HEK293 (cell line): ENCODE measurements at regions not wholly inside any gene's neighbourhood (a gene's known extent, or its start where the extent isn't known, plus 50 kb on each side); places are given as distances from the start of the nearest gene placed in this dataset.

Experiments
- CTCF ChIA-PET: fragments of 350-600 bp; formaldehyde crosslinking; extraction: SDS; loops from one replicate; lab custom pipeline; 2021; ENCODE audit warnings: antibody characterized with exemption; lab: Yijun Ruan, JAX
- POLR2A ChIA-PET: fragments of 300-600 bp; formaldehyde crosslinking; extraction: SDS; loops from one replicate; lab custom pipeline; 2020; ENCODE audit warnings: antibody characterized with exemption, inconsistent platforms; lab: Yijun Ruan, JAX
- H3K27ac ChIP-seq: fragments of 200-500 bp; sonication (Bioruptor generic); 2 replicates; pipeline ENCODE4 v1.5.1; 2014; ENCODE audit warnings: low read depth, low read length, control low read depth, inconsistent platforms; ENCODE audit errors: extremely low read depth
- H3K36me3 ChIP-seq, 2 experiments: fragments of 200-500 bp in 1 of 2; sonication (Bioruptor generic) in 1 of 2; 1 replicate in 1 of 2; 2 replicates in 1 of 2; pipeline ENCODE4 v1.5.1; 2014 to 2017; ENCODE audit warnings: inconsistent platforms in 2 of 2, low read length in 2 of 2; ENCODE audit not compliant: control insufficient read depth in 2 of 2, insufficient read depth in 1 of 2
- H3K4me1 ChIP-seq: fragments of 200-500 bp; sonication (Bioruptor generic); 2 replicates; pipeline ENCODE4 v1.5.1; 2014; ENCODE audit warnings: mild to moderate bottlenecking, low read length, inconsistent platforms; ENCODE audit not compliant: control insufficient read depth, insufficient read depth
- H3K4me3 ChIP-seq: 2 replicates; pipeline ENCODE4 v1.5.1; 2011; ENCODE audit warnings: low read depth, mild to moderate bottlenecking, control low read depth, low read length, moderate library complexity
- H3K9me3 ChIP-seq: fragments of 200-500 bp; sonication (Bioruptor generic); 2 replicates; pipeline ENCODE4 v1.5.1; 2014; ENCODE audit warnings: low read depth, low read length, inconsistent platforms; ENCODE audit not compliant: control insufficient read depth, insufficient read depth
- BCL11A ChIP-seq: fragments of 450-650 bp; formaldehyde crosslinking; IDR thresholded peaks from 2 replicates; pipeline ENCODE4 v1.5.1; 2016; ENCODE audit warnings: low read depth, missing biosample characterization, missing genetic modification characterization
- BCL11B ChIP-seq: fragments of 450-650 bp; formaldehyde crosslinking; IDR thresholded peaks from 2 replicates; pipeline ENCODE4 v1.5.1; 2016; ENCODE audit warnings: low read depth, missing biosample characterization, missing genetic modification characterization
- FEZF1 ChIP-seq: fragments of 450-650 bp; formaldehyde crosslinking; IDR thresholded peaks from 2 replicates; pipeline ENCODE4 v1.5.1; 2016; ENCODE audit warnings: missing biosample characterization, missing genetic modification characterization
- KLF8 ChIP-seq: fragments of 450-650 bp; formaldehyde crosslinking; IDR thresholded peaks from 2 replicates; pipeline ENCODE4 v1.5.1; 2016; ENCODE audit warnings: missing biosample characterization, missing genetic modification characterization
- OSR2 ChIP-seq: fragments of 450-650 bp; formaldehyde crosslinking; IDR thresholded peaks from 2 replicates; pipeline ENCODE4 v1.5.1; 2016; ENCODE audit warnings: missing biosample characterization, missing genetic modification characterization
- OVOL3 ChIP-seq: fragments of 450-650 bp; formaldehyde crosslinking; IDR thresholded peaks from 2 replicates; pipeline ENCODE4 v1.5.1; 2016; ENCODE audit warnings: missing biosample characterization, missing genetic modification characterization
- TCF7L2 ChIP-seq: IDR thresholded peaks from 2 replicates; pipeline ENCODE4 v1.6.1; 2011; ENCODE audit warnings: low read depth, mild to moderate bottlenecking, inconsistent platforms, low read length, moderate library complexity, borderline replicate concordance
- WT1 ChIP-seq: fragments of 450-650 bp; formaldehyde crosslinking; IDR thresholded peaks from 2 replicates; pipeline ENCODE4 v1.5.1; 2016; ENCODE audit warnings: missing biosample characterization, missing genetic modification characterization
- ZBTB7A ChIP-seq: fragments of 450-650 bp; formaldehyde crosslinking; IDR thresholded peaks from 2 replicates; pipeline ENCODE4 v1.5.1; 2016; ENCODE audit warnings: low read depth, missing biosample characterization, missing genetic modification characterization
- ZFP3 ChIP-seq: fragments of 450-650 bp; formaldehyde crosslinking; IDR thresholded peaks from 2 replicates; pipeline ENCODE4 v1.5.1; 2016; ENCODE audit warnings: low read depth, missing biosample characterization, missing genetic modification characterization
- ZFP69B ChIP-seq: fragments of 450-650 bp; formaldehyde crosslinking; IDR thresholded peaks from 2 replicates; pipeline ENCODE4 v1.5.1; 2016; ENCODE audit warnings: missing biosample characterization, missing genetic modification characterization
- ZNF121 ChIP-seq: fragments of 450-650 bp; formaldehyde crosslinking; IDR thresholded peaks from 2 replicates; pipeline ENCODE4 v1.5.1; 2016; ENCODE audit warnings: missing biosample characterization, missing genetic modification characterization
- ZNF16 ChIP-seq: fragments of 450-650 bp; formaldehyde crosslinking; IDR thresholded peaks from 2 replicates; pipeline ENCODE4 v1.5.1; 2016; ENCODE audit warnings: low read depth, missing biosample characterization, missing genetic modification characterization
- ZNF311 ChIP-seq: fragments of 450-650 bp; formaldehyde crosslinking; IDR thresholded peaks from 2 replicates; pipeline ENCODE4 v1.5.1; 2017; ENCODE audit warnings: missing biosample characterization, missing genetic modification characterization, borderline replicate concordance
- ZNF610 ChIP-seq: fragments of 450-650 bp; formaldehyde crosslinking; IDR thresholded peaks from 2 replicates; pipeline ENCODE4 v1.5.1; 2016; ENCODE audit warnings: missing biosample characterization, missing genetic modification characterization, borderline replicate concordance
- ZNF707 ChIP-seq: fragments of 450-650 bp; formaldehyde crosslinking; IDR thresholded peaks from 2 replicates; pipeline ENCODE4 v1.5.1; 2016; ENCODE audit warnings: missing biosample characterization, missing genetic modification characterization
- ZNF843 ChIP-seq: fragments of 450-650 bp; formaldehyde crosslinking; IDR thresholded peaks from 2 replicates; pipeline ENCODE4 v1.5.1; 2016; ENCODE audit warnings: missing biosample characterization, missing genetic modification characterization
- ZXDB ChIP-seq: fragments of 450-650 bp; formaldehyde crosslinking; IDR thresholded peaks from 2 replicates; pipeline ENCODE4 v1.5.1; 2016; ENCODE audit warnings: missing biosample characterization, missing genetic modification characterization
- TF ChIP-seq, protein P1 (sequence below): fragments of 450-650 bp; formaldehyde crosslinking; IDR thresholded peaks from 2 replicates; pipeline ENCODE4 v1.5.1; 2017; ENCODE audit warnings: missing biosample characterization, missing genetic modification characterization
- TF ChIP-seq, protein P2 (sequence below): fragments of 450-650 bp; IDR thresholded peaks from 2 replicates; pipeline ENCODE4 v1.5.1; 2018; ENCODE audit warnings: missing biosample characterization, mild to moderate bottlenecking, missing genetic modification characterization
- TF ChIP-seq, protein P3 (sequence below): fragments of 450-650 bp; formaldehyde crosslinking; IDR thresholded peaks from 2 replicates; pipeline ENCODE4 v1.5.1; 2016; ENCODE audit warnings: missing biosample characterization, missing genetic modification characterization
- TF ChIP-seq, protein P4 (sequence below): fragments of 450-650 bp; formaldehyde crosslinking; IDR thresholded peaks from 2 replicates; pipeline ENCODE4 v1.5.1; 2017; ENCODE audit warnings: missing biosample characterization, missing genetic modification characterization
- TF ChIP-seq, protein P5 (sequence below): fragments of 450-650 bp; formaldehyde crosslinking; IDR thresholded peaks from 2 replicates; pipeline ENCODE4 v1.5.1; 2016; ENCODE audit warnings: missing biosample characterization, missing genetic modification characterization, borderline replicate concordance

DNA sequence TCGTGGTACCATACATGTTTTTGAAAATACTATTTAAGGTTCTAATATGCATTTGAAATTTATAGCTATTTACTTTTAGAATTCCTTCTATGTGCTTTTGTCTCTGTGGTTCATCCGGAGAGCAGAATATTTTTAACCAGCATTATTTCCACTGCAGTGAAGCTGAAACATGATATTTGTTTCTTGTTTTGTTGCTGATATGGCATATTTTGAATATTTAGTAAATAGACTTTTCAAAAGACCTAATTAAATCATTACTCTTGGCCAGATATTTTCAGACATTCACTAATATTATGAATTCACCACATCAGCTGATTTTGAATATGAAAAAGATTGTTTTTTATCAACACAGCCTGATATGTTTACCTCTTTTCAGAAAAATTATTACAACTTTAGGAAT, 87.0 kb downstream of the FAT4 start (continued):
- no peak for TF ChIP-seq ZFP69B (tag by site-specific recombination)

DNA sequence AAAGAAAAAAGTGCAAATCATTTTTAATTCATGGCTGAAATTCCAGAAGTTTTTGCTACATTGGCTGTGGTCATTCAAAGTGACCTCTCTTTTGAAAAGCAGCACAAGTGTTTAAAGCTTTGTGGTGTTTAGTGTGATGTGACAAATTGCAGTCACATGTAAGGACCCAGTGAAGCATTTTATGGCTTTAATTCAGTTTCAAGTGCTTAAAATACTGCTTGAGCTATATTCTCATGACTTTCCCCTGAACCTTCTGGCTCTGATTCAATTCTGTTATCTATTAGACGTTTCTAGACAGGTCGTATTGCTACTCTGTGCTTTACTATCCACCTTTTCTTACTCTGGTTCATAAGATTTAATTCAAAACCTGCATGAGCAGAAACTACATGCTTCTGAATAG, 105.8 kb downstream of the FAT4 start:
- no peak overlapping the region for H3K27ac ChIP-seq
- H3K9me3 ChIP-seq, result no peaks in the 10 kb centered on the region
- no peak overlapping the region for H3K4me3 ChIP-seq
- peaks cover 0 to 4% of the 10 kb centered on the region in 2 experiments; a peak in 1 of 3 replicates for H3K36me3 ChIP-seq
- CTCF ChIA-PET, result no interaction called here
- POLR2A ChIA-PET, result no interaction called here
- TF ChIP-seq ZNF707 (no peak), ZNF16 (no peak), KLF8 (peak; percentile 41; the same call in 1 of the 2 replicates), ZBTB7A (tag by site-specific recombination) (no peak), ZFP3 (tag by site-specific recombination) (no peak), FEZF1 (tag by site-specific recombination) (peak; percentile 69), ZXDB (peak; percentile 57; the same call in 1 of the 2 replicates), ZNF610 (0 out of 2 replicates have a peak, but pooled peaks have one; percentile 42), WT1 (peak; percentile 46; the same call in 1 of the 2 replicates), OVOL3 (tag by site-specific recombination) (peak; percentile 34; the same call in 1 of the 2 replicates), TCF7L2 (0 out of 2 replicates have a peak, but pooled peaks have one; percentile 34), BCL11B (tag by site-specific recombination) (0 out of 2 replicates have a peak, but pooled peaks have one; percentile 21), ZNF843 (peak; percentile 86), ZNF311 (tag by site-specific recombination) (no peak), BCL11A (peak; percentile 64; the same call in 1 of the 2 replicates), OSR2 (tag by site-specific recombination) (peak; percentile 67), ZNF121 (tag by site-specific recombination) (no peak)
- TF ChIP-seq, protein P1, sequence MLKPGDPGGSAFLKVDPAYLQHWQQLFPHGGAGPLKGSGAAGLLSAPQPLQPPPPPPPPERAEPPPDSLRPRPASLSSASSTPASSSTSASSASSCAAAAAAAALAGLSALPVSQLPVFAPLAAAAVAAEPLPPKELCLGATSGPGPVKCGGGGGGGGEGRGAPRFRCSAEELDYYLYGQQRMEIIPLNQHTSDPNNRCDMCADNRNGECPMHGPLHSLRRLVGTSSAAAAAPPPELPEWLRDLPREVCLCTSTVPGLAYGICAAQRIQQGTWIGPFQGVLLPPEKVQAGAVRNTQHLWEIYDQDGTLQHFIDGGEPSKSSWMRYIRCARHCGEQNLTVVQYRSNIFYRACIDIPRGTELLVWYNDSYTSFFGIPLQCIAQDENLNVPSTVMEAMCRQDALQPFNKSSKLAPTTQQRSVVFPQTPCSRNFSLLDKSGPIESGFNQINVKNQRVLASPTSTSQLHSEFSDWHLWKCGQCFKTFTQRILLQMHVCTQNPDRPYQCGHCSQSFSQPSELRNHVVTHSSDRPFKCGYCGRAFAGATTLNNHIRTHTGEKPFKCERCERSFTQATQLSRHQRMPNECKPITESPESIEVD (tag by site-specific recombination), result peak; percentile 86
- TF ChIP-seq, protein P2, sequence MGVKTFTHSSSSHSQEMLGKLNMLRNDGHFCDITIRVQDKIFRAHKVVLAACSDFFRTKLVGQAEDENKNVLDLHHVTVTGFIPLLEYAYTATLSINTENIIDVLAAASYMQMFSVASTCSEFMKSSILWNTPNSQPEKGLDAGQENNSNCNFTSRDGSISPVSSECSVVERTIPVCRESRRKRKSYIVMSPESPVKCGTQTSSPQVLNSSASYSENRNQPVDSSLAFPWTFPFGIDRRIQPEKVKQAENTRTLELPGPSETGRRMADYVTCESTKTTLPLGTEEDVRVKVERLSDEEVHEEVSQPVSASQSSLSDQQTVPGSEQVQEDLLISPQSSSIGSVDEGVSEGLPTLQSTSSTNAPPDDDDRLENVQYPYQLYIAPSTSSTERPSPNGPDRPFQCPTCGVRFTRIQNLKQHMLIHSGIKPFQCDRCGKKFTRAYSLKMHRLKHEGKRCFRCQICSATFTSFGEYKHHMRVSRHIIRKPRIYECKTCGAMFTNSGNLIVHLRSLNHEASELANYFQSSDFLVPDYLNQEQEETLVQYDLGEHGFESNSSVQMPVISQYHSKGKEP (tag by site-specific recombination), result peak; percentile 59; the same call in 1 of the 2 replicates
- TF ChIP-seq, protein P3, sequence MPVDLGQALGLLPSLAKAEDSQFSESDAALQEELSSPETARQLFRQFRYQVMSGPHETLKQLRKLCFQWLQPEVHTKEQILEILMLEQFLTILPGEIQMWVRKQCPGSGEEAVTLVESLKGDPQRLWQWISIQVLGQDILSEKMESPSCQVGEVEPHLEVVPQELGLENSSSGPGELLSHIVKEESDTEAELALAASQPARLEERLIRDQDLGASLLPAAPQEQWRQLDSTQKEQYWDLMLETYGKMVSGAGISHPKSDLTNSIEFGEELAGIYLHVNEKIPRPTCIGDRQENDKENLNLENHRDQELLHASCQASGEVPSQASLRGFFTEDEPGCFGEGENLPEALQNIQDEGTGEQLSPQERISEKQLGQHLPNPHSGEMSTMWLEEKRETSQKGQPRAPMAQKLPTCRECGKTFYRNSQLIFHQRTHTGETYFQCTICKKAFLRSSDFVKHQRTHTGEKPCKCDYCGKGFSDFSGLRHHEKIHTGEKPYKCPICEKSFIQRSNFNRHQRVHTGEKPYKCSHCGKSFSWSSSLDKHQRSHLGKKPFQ (tag by site-specific recombination), result 0 out of 2 replicates have a peak, but pooled peaks have one; percentile 56
- TF ChIP-seq, protein P4, sequence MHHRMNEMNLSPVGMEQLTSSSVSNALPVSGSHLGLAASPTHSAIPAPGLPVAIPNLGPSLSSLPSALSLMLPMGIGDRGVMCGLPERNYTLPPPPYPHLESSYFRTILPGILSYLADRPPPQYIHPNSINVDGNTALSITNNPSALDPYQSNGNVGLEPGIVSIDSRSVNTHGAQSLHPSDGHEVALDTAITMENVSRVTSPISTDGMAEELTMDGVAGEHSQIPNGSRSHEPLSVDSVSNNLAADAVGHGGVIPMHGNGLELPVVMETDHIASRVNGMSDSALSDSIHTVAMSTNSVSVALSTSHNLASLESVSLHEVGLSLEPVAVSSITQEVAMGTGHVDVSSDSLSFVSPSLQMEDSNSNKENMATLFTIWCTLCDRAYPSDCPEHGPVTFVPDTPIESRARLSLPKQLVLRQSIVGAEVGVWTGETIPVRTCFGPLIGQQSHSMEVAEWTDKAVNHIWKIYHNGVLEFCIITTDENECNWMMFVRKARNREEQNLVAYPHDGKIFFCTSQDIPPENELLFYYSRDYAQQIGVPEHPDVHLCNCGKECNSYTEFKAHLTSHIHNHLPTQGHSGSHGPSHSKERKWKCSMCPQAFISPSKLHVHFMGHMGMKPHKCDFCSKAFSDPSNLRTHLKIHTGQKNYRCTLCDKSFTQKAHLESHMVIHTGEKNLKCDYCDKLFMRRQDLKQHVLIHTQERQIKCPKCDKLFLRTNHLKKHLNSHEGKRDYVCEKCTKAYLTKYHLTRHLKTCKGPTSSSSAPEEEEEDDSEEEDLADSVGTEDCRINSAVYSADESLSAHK (tag by site-specific recombination), result peak; percentile 84
- TF ChIP-seq, protein P5, sequence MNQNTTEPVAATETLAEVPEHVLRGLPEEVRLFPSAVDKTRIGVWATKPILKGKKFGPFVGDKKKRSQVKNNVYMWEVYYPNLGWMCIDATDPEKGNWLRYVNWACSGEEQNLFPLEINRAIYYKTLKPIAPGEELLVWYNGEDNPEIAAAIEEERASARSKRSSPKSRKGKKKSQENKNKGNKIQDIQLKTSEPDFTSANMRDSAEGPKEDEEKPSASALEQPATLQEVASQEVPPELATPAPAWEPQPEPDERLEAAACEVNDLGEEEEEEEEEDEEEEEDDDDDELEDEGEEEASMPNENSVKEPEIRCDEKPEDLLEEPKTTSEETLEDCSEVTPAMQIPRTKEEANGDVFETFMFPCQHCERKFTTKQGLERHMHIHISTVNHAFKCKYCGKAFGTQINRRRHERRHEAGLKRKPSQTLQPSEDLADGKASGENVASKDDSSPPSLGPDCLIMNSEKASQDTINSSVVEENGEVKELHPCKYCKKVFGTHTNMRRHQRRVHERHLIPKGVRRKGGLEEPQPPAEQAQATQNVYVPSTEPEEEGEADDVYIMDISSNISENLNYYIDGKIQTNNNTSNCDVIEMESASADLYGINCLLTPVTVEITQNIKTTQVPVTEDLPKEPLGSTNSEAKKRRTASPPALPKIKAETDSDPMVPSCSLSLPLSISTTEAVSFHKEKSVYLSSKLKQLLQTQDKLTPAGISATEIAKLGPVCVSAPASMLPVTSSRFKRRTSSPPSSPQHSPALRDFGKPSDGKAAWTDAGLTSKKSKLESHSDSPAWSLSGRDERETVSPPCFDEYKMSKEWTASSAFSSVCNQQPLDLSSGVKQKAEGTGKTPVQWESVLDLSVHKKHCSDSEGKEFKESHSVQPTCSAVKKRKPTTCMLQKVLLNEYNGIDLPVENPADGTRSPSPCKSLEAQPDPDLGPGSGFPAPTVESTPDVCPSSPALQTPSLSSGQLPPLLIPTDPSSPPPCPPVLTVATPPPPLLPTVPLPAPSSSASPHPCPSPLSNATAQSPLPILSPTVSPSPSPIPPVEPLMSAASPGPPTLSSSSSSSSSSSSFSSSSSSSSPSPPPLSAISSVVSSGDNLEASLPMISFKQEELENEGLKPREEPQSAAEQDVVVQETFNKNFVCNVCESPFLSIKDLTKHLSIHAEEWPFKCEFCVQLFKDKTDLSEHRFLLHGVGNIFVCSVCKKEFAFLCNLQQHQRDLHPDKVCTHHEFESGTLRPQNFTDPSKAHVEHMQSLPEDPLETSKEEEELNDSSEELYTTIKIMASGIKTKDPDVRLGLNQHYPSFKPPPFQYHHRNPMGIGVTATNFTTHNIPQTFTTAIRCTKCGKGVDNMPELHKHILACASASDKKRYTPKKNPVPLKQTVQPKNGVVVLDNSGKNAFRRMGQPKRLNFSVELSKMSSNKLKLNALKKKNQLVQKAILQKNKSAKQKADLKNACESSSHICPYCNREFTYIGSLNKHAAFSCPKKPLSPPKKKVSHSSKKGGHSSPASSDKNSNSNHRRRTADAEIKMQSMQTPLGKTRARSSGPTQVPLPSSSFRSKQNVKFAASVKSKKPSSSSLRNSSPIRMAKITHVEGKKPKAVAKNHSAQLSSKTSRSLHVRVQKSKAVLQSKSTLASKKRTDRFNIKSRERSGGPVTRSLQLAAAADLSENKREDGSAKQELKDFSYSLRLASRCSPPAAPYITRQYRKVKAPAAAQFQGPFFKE (tag by site-specific recombination), result no peak
- H3K4me1 ChIP-seq, result peaks cover 4% of the 10 kb centered on the region; the same call in 1 of the 2 replicates
